Renal cortex interstitium (tissue), 11 donors: ENCODE measurements at regions not wholly inside any gene's neighbourhood (a gene's known extent, or its start where the extent isn't known, plus 50 kb on each side); places are given as distances from the start of the nearest gene placed in this dataset.
"Not testable (repeated sequence)": the region's sequence is repeated elsewhere in the genome, so short reads cannot be mapped to it uniquely, and the experiment has no call there.

ENCODE experiments used
- DNase-seq, 11 donors: peaks; one replicate each; pipeline ENCODE4 v3.0.0-alpha.2; 2013; ENCODE audit warnings: low read depth in 9 of 11, low spot score in 4 of 11; ENCODE audit errors: extremely low read depth in 1 of 11

- DNase-seq: no peak
Observed at GRCh38 chr20:47973519-47974233, 188.4 kb upstream of the SULF2 start.

- no peak for DNase-seq
Observed at GRCh38 chr20:47972916-47973309, 187.6 kb upstream of the SULF2 start.

- DNase-seq: not testable (repeated sequence)
Observed at GRCh38 chr20:47972297-47972915, 187.1 kb upstream of the SULF2 start.

- no peak for DNase-seq
Observed at GRCh38 chr20:47971058-47971791, 185.9 kb upstream of the SULF2 start.

GRCh38 chr20:47970282-47970903, 185.1 kb upstream of the SULF2 start:
- DNase-seq: no peak

- no peak for DNase-seq
Observed at GRCh38 chr20:47969426-47969825, 184.1 kb upstream of the SULF2 start.

- DNase-seq: no peak
Observed at GRCh38 chr20:47968541-47969310, 183.4 kb upstream of the SULF2 start.

- DNase-seq: no peak
Observed at GRCh38 chr20:47964149-47964548, 178.9 kb upstream of the SULF2 start.

- no peak for DNase-seq
Observed at GRCh38 chr20:47963022-47963421, 177.7 kb upstream of the SULF2 start.

GRCh38 chr20:47962286-47962963, 177.1 kb upstream of the SULF2 start:
- DNase-seq: no peak

- no peak for DNase-seq
Observed at GRCh38 chr20:47960769-47961541, 175.7 kb upstream of the SULF2 start.

- no peak for DNase-seq
Observed at GRCh38 chr20:47960277-47960676, 175.0 kb upstream of the SULF2 start.

GRCh38 chr20:47957989-47958801, 172.9 kb upstream of the SULF2 start:
- DNase-seq: not testable (repeated sequence)

- DNase-seq: no peak
Observed at GRCh38 chr20:47957135-47957534, 171.9 kb upstream of the SULF2 start.

- DNase-seq: no peak
Observed at GRCh38 chr20:47956268-47956995, 171.2 kb upstream of the SULF2 start.

- no peak for DNase-seq
Observed at GRCh38 chr20:47953471-47953870, 168.2 kb upstream of the SULF2 start.
